SK-N-MC (cell line): ENCODE measurements at regions not wholly inside any gene's neighbourhood (a gene's known extent, or its start where the extent isn't known, plus 50 kb on each side); places are given as distances from the start of the nearest gene placed in this dataset.

Experiments
- EZH2 ChIP-seq: fragments of 200-600 bp; sonication (generic); IDR thresholded peaks from one replicate; pipeline ENCODE4 v1.6.1; 2017; ENCODE audit warnings: antibody characterized with exemption
- FOXP2 ChIP-seq: optimal IDR thresholded peaks from 2 replicates; pipeline ENCODE3; 2011; ENCODE audit warnings: mild to moderate bottlenecking, moderate library complexity; ENCODE audit not compliant: insufficient read depth; ENCODE audit errors: extremely low read length, control extremely low read depth
- POLR2AphosphoS5 ChIP-seq: IDR thresholded peaks from 2 replicates; pipeline ENCODE4 v1.6.1; 2012; ENCODE audit warnings: mild to moderate bottlenecking, low read depth, low read length, borderline replicate concordance

DNA sequence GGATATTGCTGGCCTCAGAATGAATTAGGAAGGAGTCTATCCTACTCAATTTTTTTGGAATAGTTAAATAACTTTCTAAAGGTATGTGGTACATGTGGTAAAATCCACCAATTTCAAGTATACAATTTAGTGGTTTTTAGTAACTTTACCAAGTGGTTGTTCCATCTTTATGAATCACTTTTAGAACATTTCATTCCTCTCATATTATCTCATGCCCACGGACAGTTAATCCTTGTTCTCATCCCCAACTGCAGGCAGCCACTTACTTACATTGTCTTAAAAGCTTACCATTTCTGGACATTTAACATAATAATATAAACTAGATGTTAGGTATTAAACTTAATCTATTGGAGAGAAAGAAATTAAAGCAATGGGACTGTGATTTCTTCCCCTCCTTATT is 146.3 kb upstream of the ZC3H15 start:
- TF ChIP-seq EZH2 = no peak
- no peak for TF ChIP-seq POLR2AphosphoS5
- no peak for TF ChIP-seq FOXP2
